Loucy (cell line): ENCODE measurements at regions not wholly inside any gene's neighbourhood (a gene's known extent, or its start where the extent isn't known, plus 50 kb on each side); places are given as distances from the start of the nearest gene placed in this dataset.

Source experiments
- H2AFZ ChIP-seq: fragments of 200-600 bp; sonication (generic); 2 replicates; pipeline ENCODE4 v1.6.0; 2016; ENCODE audit warnings: antibody characterized with exemption, mild to moderate bottlenecking, low read length, moderate library complexity
- H3F3A ChIP-seq: fragments of 200-600 bp; 2 replicates; pipeline ENCODE4 v1.6.0; 2016; ENCODE audit warnings: antibody characterized with exemption, low read depth, mild to moderate bottlenecking
- H3K27me3 ChIP-seq: fragments of 200-600 bp; sonication (generic); 2 replicates; pipeline ENCODE4 v1.6.1; 2014; ENCODE audit warnings: low read length, mild to moderate bottlenecking; ENCODE audit not compliant: insufficient read depth, poor library complexity, severe bottlenecking
- H3K36me3 ChIP-seq: fragments of 200-600 bp; sonication (generic); 2 replicates; pipeline ENCODE4 v1.6.1; 2016; ENCODE audit warnings: low read length; ENCODE audit not compliant: insufficient read depth
- H3K4me1 ChIP-seq: fragments of 200-600 bp; sonication (generic); 2 replicates; pipeline ENCODE4 v1.5.1; 2014; ENCODE audit warnings: low read length, mild to moderate bottlenecking; ENCODE audit not compliant: insufficient read depth, poor library complexity, severe bottlenecking
- H3K4me2 ChIP-seq: fragments of 200-600 bp; sonication (generic); 2 replicates; pipeline ENCODE4 v1.6.0; 2014; ENCODE audit warnings: antibody characterized with exemption, low read length, low read depth, mild to moderate bottlenecking; ENCODE audit not compliant: poor library complexity, severe bottlenecking
- H3K4me3 ChIP-seq: fragments of 200-600 bp; sonication (generic); 2 replicates; pipeline ENCODE4 v1.5.1; 2014; ENCODE audit warnings: low read length, mild to moderate bottlenecking, mixed read lengths; ENCODE audit not compliant: poor library complexity, severe bottlenecking
- H3K79me2 ChIP-seq: fragments of 200-600 bp; sonication (generic); 2 replicates; pipeline ENCODE4 v1.6.1; 2014; ENCODE audit warnings: low read length; ENCODE audit not compliant: insufficient read depth
- H3K9ac ChIP-seq: fragments of 200-600 bp; sonication (generic); 2 replicates; pipeline ENCODE4 v1.6.0; 2014; ENCODE audit warnings: mild to moderate bottlenecking, low read depth, low read length, moderate library complexity; ENCODE audit not compliant: poor library complexity, severe bottlenecking
- H3K9me2 ChIP-seq: fragments of 200-600 bp; sonication (generic); replicated peaks from 2 replicates; pipeline ENCODE4 v1.6.1; 2016; ENCODE audit warnings: low read depth, low read length, mixed read lengths
- H3K9me3 ChIP-seq: fragments of 200-600 bp; sonication (generic); 2 replicates; pipeline ENCODE4 v1.6.1; 2014; ENCODE audit warnings: mild to moderate bottlenecking, antibody characterized with exemption, low read length, low read depth; ENCODE audit not compliant: insufficient read depth
- H4K20me1 ChIP-seq: fragments of 200-600 bp; sonication (generic); 2 replicates; pipeline ENCODE4 v1.6.0; 2014; ENCODE audit warnings: antibody characterized with exemption, low read length, mild to moderate bottlenecking; ENCODE audit not compliant: insufficient read depth, poor library complexity, severe bottlenecking
- CTCF ChIP-seq: fragments of 200-600 bp; sonication (generic); conservative IDR thresholded peaks from 2 replicates; pipeline ENCODE4 v1.5.1; 2014; ENCODE audit warnings: mild to moderate bottlenecking, antibody characterized with exemption, low read length
- EZH2phosphoT487 ChIP-seq: fragments of 200-600 bp; IDR thresholded peaks from 2 replicates; pipeline ENCODE4 v1.6.1; 2018; ENCODE audit warnings: antibody characterized with exemption, mild to moderate bottlenecking, moderate library complexity, borderline replicate concordance

GRCh38 chr5:173547579-173547978 lies 68.9 kb downstream of the BOD1 start:
- H3K9ac ChIP-seq, result no peak overlapping the region
- no peaks in the 10 kb centered on the region for H3K4me1 ChIP-seq
- no peaks in the 10 kb centered on the region for H3K9me3 ChIP-seq
- H3K79me2 ChIP-seq, result no peaks in the 10 kb centered on the region
- no peak overlapping the region for H3K4me2 ChIP-seq
- no peaks in the 10 kb centered on the region for H4K20me1 ChIP-seq
- H3K27me3 ChIP-seq, result no peaks in the 10 kb centered on the region
- no peaks in the 10 kb centered on the region for H3K9me2 ChIP-seq
- H2AFZ ChIP-seq, result no peak overlapping the region
- H3F3A ChIP-seq, result no peaks in the 10 kb centered on the region
- no peak for TF ChIP-seq CTCF
- TF ChIP-seq EZH2phosphoT487, result no peak
- H3K36me3 ChIP-seq, result no peaks in the 10 kb centered on the region
- H3K4me3 ChIP-seq, result no peak overlapping the region

- no peak overlapping the region for H3K4me3 ChIP-seq
- H3K4me1 ChIP-seq, result no peaks in the 10 kb centered on the region
- no peaks in the 10 kb centered on the region for H3F3A ChIP-seq
- H3K27me3 ChIP-seq, result no peaks in the 10 kb centered on the region
- H3K79me2 ChIP-seq, result no peaks in the 10 kb centered on the region
- H4K20me1 ChIP-seq, result no peaks in the 10 kb centered on the region
- H2AFZ ChIP-seq, result no peak overlapping the region
- H3K9me3 ChIP-seq, result no peaks in the 10 kb centered on the region
- H3K4me2 ChIP-seq, result no peak overlapping the region
- no peaks in the 10 kb centered on the region for H3K36me3 ChIP-seq
- TF ChIP-seq CTCF (no peak), EZH2phosphoT487 (no peak)
- H3K9ac ChIP-seq, result no peak overlapping the region
- H3K9me2 ChIP-seq, result no peaks in the 10 kb centered on the region
Observed at GRCh38 chr5:173542964-173543363, 73.5 kb downstream of the BOD1 start.

GRCh38 chr5:173542159-173542558 lies 74.3 kb downstream of the BOD1 start:
- no peak overlapping the region for H2AFZ ChIP-seq
- H3K9me3 ChIP-seq, result no peaks in the 10 kb centered on the region
- no peaks in the 10 kb centered on the region for H3F3A ChIP-seq
- H3K9me2 ChIP-seq, result no peaks in the 10 kb centered on the region
- no peaks in the 10 kb centered on the region for H4K20me1 ChIP-seq
- H3K79me2 ChIP-seq, result no peaks in the 10 kb centered on the region
- H3K4me1 ChIP-seq, result no peaks in the 10 kb centered on the region
- no peak overlapping the region for H3K9ac ChIP-seq
- no peaks in the 10 kb centered on the region for H3K36me3 ChIP-seq
- no peaks in the 10 kb centered on the region for H3K27me3 ChIP-seq
- TF ChIP-seq CTCF (no peak), EZH2phosphoT487 (no peak)
- H3K4me3 ChIP-seq, result no peak overlapping the region
- no peak overlapping the region for H3K4me2 ChIP-seq
